ENCODE measurements at regions not wholly inside any gene's neighbourhood (a gene's known extent, or its start where the extent isn't known, plus 50 kb on each side); places are given as distances from the start of the nearest gene placed in this dataset.
A peak's percentile ranks its signal among the peaks of the same experiment; 100 is the strongest.
"Not testable (repeated sequence)": the region's sequence is repeated elsewhere in the genome, so short reads cannot be mapped to it uniquely, and the experiment has no call there.

DNA sequence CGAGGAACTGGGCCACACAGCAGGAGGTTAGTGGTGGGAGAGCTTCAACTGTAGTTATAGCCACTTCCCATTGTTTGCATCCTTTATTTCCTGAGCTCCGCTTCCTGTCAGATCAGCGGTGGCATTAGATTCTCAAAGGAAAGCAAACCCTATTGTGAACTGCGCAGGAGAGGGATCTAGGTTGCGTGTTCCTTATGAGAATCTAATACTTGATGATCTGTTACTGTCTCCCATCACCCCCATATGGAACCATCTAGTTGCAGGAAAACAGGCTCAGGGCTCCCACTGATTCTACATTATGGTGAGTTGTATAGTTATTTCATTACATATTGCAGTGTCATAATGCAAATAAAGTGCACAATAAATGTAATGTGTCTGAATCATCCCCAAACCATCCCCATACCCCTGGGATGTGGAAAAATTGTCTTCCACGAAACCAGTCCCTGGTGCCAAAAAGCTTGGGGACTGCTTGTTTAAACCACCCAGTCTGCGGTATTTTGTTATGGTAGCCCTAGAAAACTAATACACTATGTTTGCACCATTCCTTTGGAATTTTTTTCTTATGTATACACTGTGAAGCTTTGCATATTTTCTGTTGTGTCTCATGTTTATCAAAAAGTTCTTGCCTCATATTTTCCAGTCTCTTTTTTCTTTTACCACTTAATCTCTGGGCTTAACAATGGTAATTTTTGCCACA is 136.6 kb upstream of the IVNS1ABP start:
- DNase-seq (no peak), ATAC-seq (no peak)
- intact Hi-C loops (cut with DNase I) = no loop called here

DNA sequence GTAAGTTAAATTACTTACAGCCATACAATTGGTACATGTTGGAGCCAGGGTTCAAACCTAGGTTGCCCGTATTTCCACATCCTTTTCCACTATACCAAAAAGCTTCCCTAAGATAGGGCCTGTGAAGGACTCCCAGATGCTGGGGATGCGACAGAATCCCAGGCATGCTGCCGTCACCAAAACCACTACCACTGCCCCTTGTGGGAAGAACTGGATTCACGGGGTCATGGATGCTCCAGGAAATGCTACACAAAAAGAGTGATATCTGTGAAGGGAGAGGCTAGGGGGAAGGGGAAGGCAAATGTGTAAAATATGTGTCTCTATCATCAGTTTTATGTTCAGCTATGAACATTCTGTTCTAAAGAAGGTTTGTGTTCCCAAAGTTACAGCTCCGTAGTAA is 133.9 kb upstream of the IVNS1ABP start:
- intact Hi-C loops (cut with DNase I) = no loop called here
- ATAC-seq (no peak), DNase-seq (no peak)

DNA sequence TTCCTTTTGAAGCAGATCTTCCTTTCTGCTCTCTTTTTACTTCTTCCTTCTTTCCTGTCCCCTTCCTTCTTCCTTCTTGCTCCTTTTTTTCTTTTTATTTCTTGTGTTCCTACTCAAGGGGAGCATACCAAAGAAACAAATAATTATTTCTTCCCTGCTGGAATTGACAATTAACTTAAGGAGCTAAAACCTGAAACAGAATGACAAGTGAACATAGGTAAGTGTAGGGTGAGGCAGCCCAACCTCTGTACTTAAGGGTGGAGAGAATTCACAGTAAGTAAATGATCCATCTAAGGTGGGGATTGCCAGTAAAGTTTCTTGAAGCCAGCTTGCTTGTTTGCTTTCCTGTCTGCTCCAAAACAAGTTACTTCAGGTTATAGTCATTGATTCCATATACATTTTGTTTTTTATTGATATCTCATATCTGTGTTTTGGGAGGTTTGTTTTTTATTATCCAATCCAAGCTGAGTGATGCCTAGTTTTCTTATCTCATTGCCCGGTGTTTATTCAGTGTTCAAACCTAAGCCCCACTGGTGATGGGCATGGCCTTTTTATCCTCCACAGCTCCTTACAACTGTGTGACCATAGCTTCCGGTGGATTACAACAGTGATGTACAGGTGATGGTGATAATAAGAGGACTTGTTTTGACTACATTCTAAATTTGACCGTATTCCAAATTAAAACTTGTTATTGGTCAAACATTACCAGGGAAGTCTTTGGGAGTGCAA is 133.2 kb upstream of the IVNS1ABP start:
- ATAC-seq (no peak), DNase-seq (no peak)
- intact Hi-C loops (cut with DNase I) = no loop called here

DNA sequence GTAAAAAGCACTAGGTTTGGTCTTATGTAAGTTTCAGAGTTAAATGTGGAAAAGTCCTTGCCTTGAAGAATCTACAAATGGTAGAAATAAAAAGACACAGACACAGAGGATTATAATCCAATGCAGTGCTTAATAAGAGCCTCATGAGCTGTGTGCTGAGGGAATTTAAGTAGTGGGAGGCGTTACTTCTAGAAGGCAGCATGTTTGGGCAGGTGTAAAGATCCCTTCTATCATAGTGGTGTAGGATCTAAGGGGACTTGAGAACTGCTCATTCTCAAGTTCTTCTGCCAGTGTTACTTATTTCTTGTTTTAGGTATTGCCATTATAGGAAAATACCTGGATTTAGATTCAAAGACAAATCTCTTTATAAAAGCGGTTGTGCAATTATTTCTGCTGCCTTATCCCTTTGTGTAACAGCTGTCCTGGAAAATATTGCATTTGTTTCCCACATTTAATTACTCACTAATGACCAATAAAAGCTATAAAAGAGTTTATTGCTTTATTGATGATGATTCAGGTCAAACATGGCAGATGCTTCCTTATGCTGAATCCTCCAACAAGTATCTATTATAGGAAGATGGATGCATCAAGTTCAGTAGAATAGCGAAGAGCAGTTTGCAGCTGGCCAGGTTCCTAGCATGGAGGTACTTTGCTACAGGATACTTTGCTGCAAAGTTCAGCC is 132.5 kb upstream of the IVNS1ABP start:
- DNase-seq = no peak
- ATAC-seq = no peak
- intact Hi-C loops (cut with DNase I) = no loop called here

DNA sequence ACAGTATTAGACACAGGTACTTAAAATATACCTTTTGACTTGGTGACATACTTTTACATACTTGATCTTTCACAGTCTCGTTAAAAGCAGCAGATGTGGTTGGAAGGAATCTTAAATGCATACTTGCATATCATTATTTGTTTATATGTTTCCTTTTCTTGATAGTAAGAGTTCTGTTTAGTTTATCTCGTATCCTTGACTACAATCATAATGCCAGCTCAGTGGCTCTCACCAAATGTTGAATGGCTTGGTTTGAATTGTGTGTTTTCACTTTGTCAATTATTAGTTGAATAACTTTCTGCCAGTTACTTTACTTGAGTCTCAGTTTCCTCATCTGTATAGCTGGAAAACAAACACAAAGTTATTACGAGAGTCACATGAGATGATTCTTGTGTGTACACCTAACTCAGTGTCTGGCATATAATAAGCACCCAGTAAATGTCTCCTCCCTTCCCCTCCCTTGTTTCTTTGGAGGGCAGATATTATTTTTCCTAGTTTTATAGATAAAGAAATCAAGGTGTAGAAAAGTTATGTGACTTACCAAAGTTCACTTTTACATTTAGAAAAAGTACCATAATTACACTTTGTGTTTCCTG is 131.6 kb upstream of the IVNS1ABP start:
- intact Hi-C loops (cut with DNase I) = no loop called here
- ATAC-seq = no peak
- DNase-seq = no peak

DNA sequence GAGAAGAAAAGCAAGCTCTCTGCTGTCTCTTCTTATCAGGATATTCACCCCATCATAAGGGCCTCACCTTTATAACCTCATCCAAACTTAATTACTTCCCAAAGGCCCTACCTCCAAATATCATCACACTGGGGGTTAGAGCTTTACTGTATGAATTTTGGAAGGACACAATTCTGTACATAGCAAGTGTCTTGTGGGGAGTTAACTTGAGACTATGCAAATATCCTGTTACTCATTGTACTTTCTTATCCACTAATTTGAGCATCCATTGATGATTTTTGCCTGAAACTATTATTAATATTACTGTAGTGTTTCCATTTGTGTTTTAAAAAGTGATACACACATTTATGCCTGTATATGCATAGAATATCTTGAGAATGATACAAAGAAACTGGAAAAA is 129.1 kb upstream of the IVNS1ABP start:
- intact Hi-C loops (cut with DNase I) = no loop called here
- DNase-seq (no peak), ATAC-seq (no peak)

DNA sequence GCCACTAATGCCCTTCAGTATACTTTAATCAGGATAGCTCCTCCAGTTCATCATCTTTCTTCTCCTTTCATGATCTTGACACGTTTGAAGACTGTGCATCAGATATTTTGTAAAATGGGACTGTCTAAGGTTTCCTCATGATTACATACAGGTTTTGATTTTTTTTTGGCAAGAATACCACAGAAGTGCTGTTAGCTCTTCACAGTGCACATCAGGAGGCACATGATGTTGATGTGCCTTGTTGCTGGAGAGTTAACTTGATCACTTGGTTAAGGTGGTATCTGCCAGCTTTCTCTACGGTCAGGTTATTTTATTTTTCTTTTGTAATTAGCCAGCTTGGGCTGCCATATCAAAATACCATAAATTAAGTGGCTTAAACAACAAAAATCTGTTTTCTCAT is 128.6 kb upstream of the IVNS1ABP start:
- DNase-seq = no peak
- no peak for ATAC-seq
- intact Hi-C loops (cut with DNase I) = no loop called here

DNA sequence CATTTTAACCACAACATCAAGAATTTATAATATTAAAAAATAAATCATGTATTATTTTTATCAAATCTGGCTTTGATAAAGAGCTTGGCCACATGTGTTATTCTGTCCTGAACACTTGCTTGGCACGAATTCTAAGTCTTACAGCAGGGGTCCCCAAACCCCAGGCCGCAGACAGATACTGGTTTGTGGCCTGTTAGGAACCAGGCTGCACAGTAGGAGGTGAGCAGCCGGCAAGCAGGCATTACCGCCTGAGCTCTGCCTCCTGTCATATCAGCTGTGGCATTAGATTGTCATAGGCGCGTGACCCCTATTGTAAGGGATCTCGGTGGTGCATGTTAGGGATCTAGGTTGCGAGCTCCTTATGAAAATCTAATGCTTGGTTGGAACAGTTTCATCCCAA is 127.6 kb upstream of the IVNS1ABP start:
- ATAC-seq (no peak), DNase-seq (no peak)
- intact Hi-C loops (cut with DNase I) = no loop called here

DNA sequence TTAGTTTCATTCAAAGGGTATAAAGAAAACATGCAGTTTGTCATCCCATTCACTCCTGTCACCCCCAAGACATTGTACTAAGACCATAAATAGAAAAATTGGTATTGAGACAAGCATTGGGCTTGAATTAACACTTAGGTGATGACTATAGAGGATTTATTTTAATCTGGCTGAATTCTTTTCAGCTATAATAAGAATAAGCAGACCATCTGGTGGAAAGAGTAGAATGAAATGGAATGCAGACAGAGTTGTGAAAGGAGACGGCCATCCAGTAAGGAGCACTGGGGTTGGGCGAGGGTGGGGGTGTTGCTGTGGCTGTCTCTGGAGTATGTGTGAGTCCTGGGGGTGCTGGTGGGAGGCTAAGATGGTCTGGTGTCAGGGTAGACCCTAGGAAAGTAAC is 125.0 kb upstream of the IVNS1ABP start:
- intact Hi-C loops (cut with DNase I) = no loop called here

DNA sequence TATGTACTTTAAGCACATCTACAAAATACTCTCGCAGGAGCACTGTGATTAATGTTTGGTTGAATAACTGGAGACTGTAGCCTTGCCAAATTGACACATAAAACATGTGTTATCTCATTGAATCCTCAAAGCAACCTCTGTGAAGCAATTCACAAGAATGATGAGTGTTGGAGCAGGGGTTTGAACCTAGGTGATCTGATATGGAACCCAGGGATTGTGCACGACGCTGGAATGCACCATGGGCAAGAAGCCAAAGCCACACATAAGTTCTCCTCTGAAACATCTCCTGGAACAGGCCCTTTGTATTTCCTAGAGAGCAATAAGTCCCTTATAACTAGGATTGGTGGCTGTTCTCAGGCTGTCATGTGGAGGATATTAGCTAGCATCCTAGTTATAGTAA is 124.6 kb upstream of the IVNS1ABP start:
- intact Hi-C loops (cut with DNase I) = no loop called here
- no peak for DNase-seq
- peak in 1 of 2 donors; percentile 17 for ATAC-seq

More for the DNA sequence above, 125.0 kb upstream of the IVNS1ABP start:
- DNase-seq = no peak
- no peak for ATAC-seq

DNA sequence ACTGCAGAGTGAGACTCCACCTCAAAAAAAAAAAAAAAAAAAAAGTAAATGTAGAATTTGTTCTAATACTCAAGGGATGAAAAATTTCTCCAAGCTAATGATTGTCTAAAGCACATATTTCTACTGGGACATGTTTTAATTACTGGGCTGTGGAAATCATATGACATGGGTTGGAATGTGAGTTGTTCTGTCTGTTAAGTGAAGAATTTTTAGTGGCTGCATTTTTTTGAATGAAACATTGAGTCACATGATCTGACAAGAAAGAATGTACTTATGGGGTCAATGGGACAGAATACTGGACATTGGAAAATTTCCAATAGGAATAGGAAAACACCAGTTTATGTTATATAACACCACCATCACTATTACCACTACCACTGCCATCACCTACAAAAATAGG is 123.8 kb upstream of the IVNS1ABP start:
- ATAC-seq (no peak), DNase-seq (no peak)
- intact Hi-C loops (cut with DNase I) = no loop called here

DNA sequence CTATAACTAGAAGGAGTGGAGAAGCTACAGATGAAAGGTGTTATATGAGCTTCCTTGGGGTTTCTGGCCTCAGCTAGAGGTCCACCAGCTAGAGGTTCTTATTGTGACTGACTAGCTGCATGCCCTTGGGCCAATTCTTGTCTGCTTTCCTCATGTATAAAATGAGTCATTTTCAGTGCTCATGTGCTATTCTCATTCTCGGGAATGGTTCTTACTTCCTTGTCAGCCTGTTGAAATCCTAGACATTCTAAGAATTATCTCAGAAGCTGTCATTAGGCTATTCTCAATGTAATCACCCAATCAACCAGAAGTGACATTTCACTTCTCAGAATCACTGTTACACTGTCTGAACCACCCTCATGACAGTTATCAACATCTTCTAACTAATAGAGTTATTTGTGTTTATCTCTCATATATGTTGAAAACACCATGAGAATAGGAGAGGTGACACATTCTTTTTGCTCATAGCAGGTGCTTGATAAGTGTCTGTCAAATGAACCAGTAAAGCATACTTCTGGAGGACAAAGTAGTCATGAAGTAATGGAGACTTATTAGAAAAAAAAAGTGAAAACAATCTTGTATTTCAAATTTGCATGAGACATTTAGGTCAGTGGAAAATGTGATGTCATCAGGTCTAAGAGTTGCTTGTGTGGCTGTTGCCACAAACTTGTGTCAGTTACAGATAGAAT is 122.8 kb upstream of the IVNS1ABP start:
- peak; percentile 12 to 63 for ATAC-seq
- intact Hi-C loops (cut with DNase I) = no loop called here
- no peak for DNase-seq

DNA sequence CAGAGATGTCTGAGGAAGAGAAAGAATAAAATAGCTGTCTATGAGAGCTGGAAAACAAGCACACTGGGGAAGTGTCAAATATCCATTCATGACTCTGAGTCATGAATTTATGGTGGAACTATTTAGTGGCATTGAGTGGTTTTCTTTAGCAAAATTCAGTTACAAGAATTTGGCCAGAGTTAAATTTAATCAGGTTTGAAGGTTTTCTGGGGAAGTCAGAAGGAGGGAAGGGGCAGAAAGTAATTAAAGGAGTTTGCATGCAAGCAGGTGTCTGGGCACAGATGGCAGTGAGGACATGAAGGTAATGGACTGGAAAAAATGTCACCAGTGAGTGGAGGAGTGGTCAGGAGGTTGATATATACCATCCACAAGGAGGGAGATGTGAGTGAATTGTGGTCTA is 121.9 kb upstream of the IVNS1ABP start:
- no peak for ATAC-seq
- intact Hi-C loops (cut with DNase I) = no loop called here

DNA sequence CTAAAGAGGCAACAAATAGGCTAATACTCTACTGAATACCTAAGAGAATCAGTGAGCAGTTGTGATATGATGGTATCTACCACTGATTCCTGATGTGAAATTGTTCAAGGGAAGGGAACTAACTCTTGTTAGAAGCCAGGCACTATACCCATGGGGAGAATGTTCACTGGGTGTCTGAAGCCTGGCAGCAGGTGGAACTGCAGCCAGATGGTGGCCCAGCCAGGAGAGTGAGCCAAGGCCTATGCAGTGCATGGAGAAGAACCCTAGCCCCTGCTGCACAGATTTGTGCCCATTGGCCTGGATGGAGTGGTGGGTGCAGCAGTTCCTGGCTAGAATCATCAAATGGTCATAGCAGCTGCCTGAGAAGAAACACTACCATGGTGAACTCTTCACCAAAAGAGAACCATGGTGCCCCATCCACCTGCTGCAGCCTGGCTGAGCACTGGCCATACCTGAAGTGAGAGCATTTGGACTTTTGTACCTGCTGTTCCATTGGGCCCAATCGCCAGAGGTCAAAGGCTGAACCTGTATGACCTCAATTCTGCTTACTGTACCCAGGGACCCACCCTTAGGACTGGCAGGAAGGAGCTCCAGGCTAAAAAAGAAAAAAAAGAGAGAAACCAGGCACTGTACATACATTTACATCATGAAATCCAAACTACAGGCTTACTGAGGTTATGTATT is 118.8 kb upstream of the IVNS1ABP start:
- intact Hi-C loops (cut with DNase I) = no loop called here
- DNase-seq (no peak), ATAC-seq (no peak)

More for the DNA sequence above, 121.9 kb upstream of the IVNS1ABP start:
- no peak for DNase-seq

DNA sequence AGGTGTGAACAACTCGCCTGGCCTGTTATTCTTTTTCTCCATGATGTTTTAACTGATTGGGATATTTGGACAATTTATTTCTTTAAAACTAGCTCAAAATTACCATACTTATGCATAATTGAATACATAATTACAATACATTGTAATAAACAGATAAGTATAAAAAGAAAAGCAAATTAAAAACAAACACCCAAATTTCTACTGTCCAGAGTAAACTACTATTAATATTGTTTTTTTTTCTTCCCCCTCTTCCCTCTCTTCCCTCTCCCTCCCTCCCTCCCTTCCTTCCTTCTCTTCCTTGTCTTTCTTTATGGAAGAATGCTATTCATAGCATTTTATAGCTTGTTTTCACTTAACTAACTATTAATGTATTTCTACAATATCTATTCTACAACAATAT is 117.7 kb upstream of the IVNS1ABP start:
- intact Hi-C loops (cut with DNase I) = no loop called here
- DNase-seq = no peak
- ATAC-seq = no peak

DNA sequence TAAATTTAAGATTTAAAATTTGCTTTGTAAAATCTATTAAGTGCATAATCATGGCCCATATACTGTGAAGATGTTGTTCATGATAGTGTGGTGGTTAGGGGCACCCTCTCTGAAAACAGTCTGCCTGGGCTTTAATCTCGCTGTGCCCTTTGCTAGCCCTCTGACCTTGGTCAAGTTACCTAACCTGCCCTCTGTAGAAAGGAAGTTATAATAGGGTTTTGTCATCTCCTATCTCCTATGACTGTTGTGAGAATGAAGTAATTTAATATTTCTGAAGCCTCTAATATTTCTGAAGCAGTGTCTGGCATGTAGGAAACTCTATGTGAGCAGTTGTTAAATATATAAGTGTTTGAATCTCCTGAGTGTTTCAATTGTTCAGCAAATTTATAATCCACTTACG is 116.6 kb upstream of the IVNS1ABP start:
- ATAC-seq = no peak
- intact Hi-C loops (cut with DNase I) = no loop called here
- DNase-seq = no peak

DNA sequence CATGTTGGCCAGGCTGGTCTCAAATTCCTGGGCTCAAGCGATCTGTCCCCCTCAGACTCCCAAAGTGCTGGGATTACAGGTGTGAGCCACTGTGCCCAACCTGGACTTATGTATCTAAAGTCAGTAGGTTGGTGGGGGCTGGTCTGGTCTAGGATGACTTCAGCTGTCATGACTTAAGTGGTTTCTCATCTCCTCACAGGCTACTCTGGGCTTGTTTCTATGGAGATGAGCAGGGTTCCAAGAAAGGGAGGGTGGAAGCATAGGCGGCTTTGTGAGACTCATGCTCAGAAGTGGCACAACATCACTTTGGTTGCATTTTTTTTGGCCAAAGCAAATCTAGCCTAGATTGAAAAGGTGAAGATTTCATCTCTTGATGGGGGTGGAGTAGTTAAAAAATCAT is 115.9 kb upstream of the IVNS1ABP start:
- ATAC-seq = no peak
- no peak for DNase-seq
- intact Hi-C loops (cut with DNase I) = no loop called here

DNA sequence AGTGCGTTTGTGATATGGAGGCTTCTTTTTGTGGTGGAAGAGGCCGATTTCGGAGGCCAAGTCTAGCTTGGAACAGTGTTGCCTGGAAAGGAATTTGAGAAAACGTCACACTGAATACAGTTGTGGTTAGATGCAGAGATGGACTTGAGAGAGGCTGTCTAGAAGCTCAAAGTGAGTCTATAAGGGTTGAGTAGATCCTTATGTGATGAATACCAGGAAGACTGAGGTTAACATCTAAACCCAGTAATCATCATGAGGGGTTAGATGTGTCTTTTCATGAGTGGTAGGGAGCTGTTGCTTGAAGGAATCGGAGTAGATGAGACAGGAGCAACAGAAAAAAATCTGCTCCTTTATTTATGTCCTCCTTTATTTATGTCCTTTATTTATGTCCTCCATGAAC is 114.6 kb upstream of the IVNS1ABP start:
- ATAC-seq = no peak
- no peak for DNase-seq
- intact Hi-C loops (cut with DNase I) = no loop called here

DNA sequence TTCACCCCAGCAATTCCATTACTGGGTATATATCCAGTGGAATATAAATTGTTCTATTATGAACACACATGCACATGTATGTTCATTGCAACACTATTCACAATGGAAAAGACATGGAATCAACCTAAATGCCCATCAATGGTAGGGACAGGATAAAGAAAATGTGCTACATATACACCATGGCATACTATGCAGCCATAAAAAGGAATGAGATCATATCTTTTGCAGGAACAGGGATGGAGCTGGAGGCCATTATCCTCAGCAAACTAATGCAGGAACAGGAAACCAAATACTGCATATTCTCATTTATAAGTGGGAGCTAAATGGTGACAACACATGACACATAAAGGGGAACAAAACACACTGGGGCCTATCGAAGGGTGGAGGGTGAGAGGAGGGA is 112.6 kb upstream of the IVNS1ABP start:
- intact Hi-C loops (cut with DNase I) = not testable (repeated sequence)

More for the DNA sequence above, 112.6 kb upstream of the IVNS1ABP start:
- not testable (repeated sequence) for DNase-seq, ATAC-seq

Data from left cardiac atrium (tissue), 4 donors.